GM12878 (cell line): ENCODE measurements at regions not wholly inside any gene's neighbourhood (a gene's known extent, or its start where the extent isn't known, plus 50 kb on each side); places are given as distances from the start of the nearest gene placed in this dataset.

Source experiments
- ATF7 ChIP-seq: fragments of 450-650 bp; IDR thresholded peaks from 2 replicates; pipeline ENCODE4 v1.6.1; 2016; ENCODE audit warnings: low read depth, mild to moderate bottlenecking
- BHLHE40 ChIP-seq, 2 experiments: fragments of 450-650 bp in 1 of 2; IDR thresholded peaks; 2 replicates each; pipeline ENCODE4 v1.6.1; 2011 to 2017; ENCODE audit warnings: low read depth in 2 of 2, borderline replicate concordance in 1 of 2, improper control_type of control experiment in 1 of 2, low read length in 1 of 2, mild to moderate bottlenecking in 1 of 2
- CBFB ChIP-seq: IDR thresholded peaks from 2 replicates; pipeline ENCODE4 v1.6.1; 2016; ENCODE audit warnings: antibody characterized with exemption, low read depth
- CBX3 ChIP-seq: fragments of 200-600 bp; sonication (generic); IDR thresholded peaks from 2 replicates; pipeline ENCODE4 v1.6.1; 2016; ENCODE audit warnings: low read depth, borderline replicate concordance
- CHD1 ChIP-seq: IDR thresholded peaks from 2 replicates; pipeline ENCODE4 v1.6.1; 2012; ENCODE audit warnings: low read depth, low read length, improper control_type of control experiment
- ESRRA ChIP-seq: IDR thresholded peaks from 2 replicates; pipeline ENCODE4 v1.6.1; 2012; ENCODE audit warnings: mild to moderate bottlenecking, low read length, improper control_type of control experiment
- FOS ChIP-seq: IDR thresholded peaks from 3 replicates; pipeline ENCODE4 v1.6.1; 2011; ENCODE audit warnings: borderline replicate concordance; ENCODE audit not compliant: insufficient read length; ENCODE audit errors: extremely low read depth
- JUNB ChIP-seq: IDR thresholded peaks from 2 replicates; pipeline ENCODE4 v1.6.1; 2016; ENCODE audit warnings: antibody characterized with exemption, mild to moderate bottlenecking
- MEF2A ChIP-seq: IDR thresholded peaks from 2 replicates; pipeline ENCODE4 v1.6.1; 2011; ENCODE audit warnings: low read depth, mild to moderate bottlenecking, low read length, moderate library complexity; ENCODE audit not compliant: insufficient read depth
- MXI1 ChIP-seq: fragments of 150-350 bp; IDR thresholded peaks from 2 replicates; pipeline ENCODE4 v1.6.1; 2011; ENCODE audit warnings: low read depth, mild to moderate bottlenecking, inconsistent platforms, low read length, improper control_type of control experiment
- MYB ChIP-seq: fragments of 150-350 bp; IDR thresholded peaks from 2 replicates; pipeline ENCODE4 v1.6.1; 2014; ENCODE audit warnings: mild to moderate bottlenecking, low read depth, low read length, borderline replicate concordance
- NBN ChIP-seq: fragments of 450-650 bp; IDR thresholded peaks from 2 replicates; pipeline ENCODE4 v1.6.1; 2016
- NFXL1 ChIP-seq: fragments of 450-650 bp; IDR thresholded peaks from 2 replicates; pipeline ENCODE4 v1.6.1; 2017; ENCODE audit warnings: antibody characterized with exemption, mild to moderate bottlenecking, borderline replicate concordance
- NFYB ChIP-seq: IDR thresholded peaks from 2 replicates; pipeline ENCODE4 v1.6.1; 2011; ENCODE audit warnings: low read depth, mild to moderate bottlenecking, low read length, improper control_type of control experiment, moderate library complexity; ENCODE audit not compliant: insufficient read depth
- PRDM15 ChIP-seq: fragments of 450-650 bp; formaldehyde crosslinking; IDR thresholded peaks from 2 replicates; pipeline ENCODE4 v1.4.0; 2020; ENCODE audit warnings: mild to moderate bottlenecking, moderate library complexity
- RBBP5 ChIP-seq: fragments of 200-600 bp; sonication (generic); conservative IDR thresholded peaks from 2 replicates; pipeline ENCODE4 v1.6.1; 2016
- RFX5 ChIP-seq: IDR thresholded peaks from 2 replicates; pipeline ENCODE4 v1.6.1; 2011; ENCODE audit warnings: low read depth, low read length, improper control_type of control experiment
- SP1 ChIP-seq: IDR thresholded peaks from one replicate; pipeline ENCODE4 v1.6.1; 2011; ENCODE audit warnings: low read depth, low read length
- STAT3 ChIP-seq: IDR thresholded peaks from 2 replicates; pipeline ENCODE4 v1.6.1; 2011; ENCODE audit warnings: low read depth, low read length, improper control_type of control experiment
- SUPT20H ChIP-seq: IDR thresholded peaks from 2 replicates; pipeline ENCODE4 v1.6.1; 2011; ENCODE audit warnings: low read depth, mild to moderate bottlenecking, low read length, moderate library complexity, borderline replicate concordance; ENCODE audit not compliant: control insufficient read depth
- USF1 ChIP-seq: IDR thresholded peaks from 2 replicates; pipeline ENCODE4 v1.6.1; 2011; ENCODE audit warnings: borderline replicate concordance, low read depth, mild to moderate bottlenecking, moderate library complexity, mixed read lengths, low read length; ENCODE audit not compliant: insufficient read depth; ENCODE audit errors: extremely low read length
- ZNF207 ChIP-seq: fragments of 450-650 bp; IDR thresholded peaks from 2 replicates; pipeline ENCODE4 v1.6.1; 2014; ENCODE audit warnings: antibody characterized with exemption, mild to moderate bottlenecking, borderline replicate concordance
- ZNF592 ChIP-seq: fragments of 450-650 bp; IDR thresholded peaks from 2 replicates; pipeline ENCODE4 v1.6.1; 2017; ENCODE audit warnings: mild to moderate bottlenecking, moderate library complexity

- TF ChIP-seq ZNF592 (no peak), JUNB (no peak), CBFB (peak; percentile 59), PRDM15 (CRISPR knock-in tag) (no peak), ZNF207 (no peak), RBBP5 (no peak), NBN (no peak), USF1 (no peak), ESRRA (no peak), MYB (no peak), CHD1 (no peak), CBX3 (no peak), SUPT20H (no peak), ATF7 (peak; percentile 55), RFX5 (no peak), MXI1 (0 out of 2 replicates have a peak, but pooled peaks have one; percentile 32), STAT3 (no peak), FOS (no peak), NFXL1 (no peak), SP1 (no peak), NFYB (no peak), BHLHE40 (IDR thresholded peaks at IDR 0.05; ENCODE audit: borderline replicate concordance in 1 of 2, low read depth in 2 of 2, low read length in 1 of 2) (no peak), MEF2A (no peak)
Measured at GRCh38 chr4:38318737-38319455, 345.1 kb upstream of the KLF3 start (continued).
